IgD-negative memory B cell (primary cell): ENCODE measurements at regions not wholly inside any gene's neighbourhood (a gene's known extent, or its start where the extent isn't known, plus 50 kb on each side); places are given as distances from the start of the nearest gene placed in this dataset.
A peak's percentile ranks its signal among the peaks of the same experiment; 100 is the strongest.
"Not testable (repeated sequence)": the region's sequence is repeated elsewhere in the genome, so short reads cannot be mapped to it uniquely, and the experiment has no call there.

Experiments
- H3K27ac Mint-ChIP-seq, 3 donors: one replicate each; pipeline ENCODE4 v1.8.0; 2020 to 2022; ENCODE audit warnings: mild to moderate bottlenecking in 3 of 3, mixed read lengths in 3 of 3, moderate library complexity in 1 of 3
- H3K27me3 Mint-ChIP-seq: one replicate; pipeline ENCODE4 v1.8.0; 2021; ENCODE audit warnings: mixed read lengths
- H3K36me3 Mint-ChIP-seq: one replicate; pipeline ENCODE4 v1.8.0; 2020; ENCODE audit warnings: mild to moderate bottlenecking, mixed read lengths
- H3K4me1 Mint-ChIP-seq, 3 donors: one replicate each; pipeline ENCODE4 v1.8.0; 2020 to 2022; ENCODE audit warnings: mixed read lengths in 3 of 3, mild to moderate bottlenecking in 1 of 3
- H3K4me3 Mint-ChIP-seq, 4 donors: one replicate each; pipeline ENCODE4 v1.8.0; 2020 to 2022; ENCODE audit warnings: mild to moderate bottlenecking in 4 of 4, mixed read lengths in 4 of 4, moderate library complexity in 3 of 4
- H3K9me3 Mint-ChIP-seq, 3 donors: one replicate each; pipeline ENCODE4 v1.8.0; 2020 to 2021; ENCODE audit warnings: mixed read lengths in 3 of 3, mild to moderate bottlenecking in 1 of 3

- H3K4me3 Mint-ChIP-seq: no peak overlapping the region
- H3K36me3 Mint-ChIP-seq: no peaks in the 10 kb centered on the region
- peaks cover 0 to 3% (median 0%) of the 10 kb centered on the region in 3 donors for H3K4me1 Mint-ChIP-seq
- peaks cover 3 to 7% (median 5%) of the 10 kb centered on the region in 3 donors for H3K9me3 Mint-ChIP-seq
- no peaks in the 10 kb centered on the region for H3K27me3 Mint-ChIP-seq
- no peak overlapping the region for H3K27ac Mint-ChIP-seq
Measured at GRCh38 chr3:55161231-55161630, 233.4 kb upstream of the LRTM1 start.

GRCh38 chr3:55160241-55160983, 232.6 kb upstream of the LRTM1 start:
- Mint-ChIP-seq H3K27ac (no peak overlapping the region), H3K27me3 (no peaks in the 10 kb centered on the region), H3K9me3 (peaks cover 3 to 7% (median 6%) of the 10 kb centered on the region in 3 donors), H3K36me3 (no peaks in the 10 kb centered on the region), H3K4me1 (peaks cover 0 to 3% (median 0%) of the 10 kb centered on the region in 3 donors), H3K4me3 (no peak overlapping the region)

- H3K27me3 Mint-ChIP-seq: no peaks in the 10 kb centered on the region
- H3K27ac Mint-ChIP-seq: no peak overlapping the region
- H3K9me3 Mint-ChIP-seq: peaks cover 3 to 7% (median 6%) of the 10 kb centered on the region in 3 donors
- peaks cover 0 to 3% (median 0%) of the 10 kb centered on the region in 3 donors for H3K4me1 Mint-ChIP-seq
- no peak overlapping the region for H3K4me3 Mint-ChIP-seq
- no peaks in the 10 kb centered on the region for H3K36me3 Mint-ChIP-seq
Measured at GRCh38 chr3:55159711-55160110, 231.9 kb upstream of the LRTM1 start.

GRCh38 chr3:55159016-55159415, 231.2 kb upstream of the LRTM1 start:
- no peak overlapping the region for H3K4me3 Mint-ChIP-seq

GRCh38 chr3:55158345-55158744, 230.5 kb upstream of the LRTM1 start:
- H3K9me3 Mint-ChIP-seq: peaks cover 3 to 7% (median 6%) of the 10 kb centered on the region in 3 donors
- H3K4me1 Mint-ChIP-seq: peaks cover 0 to 3% (median 0%) of the 10 kb centered on the region in 3 donors
- no peak overlapping the region for H3K4me3 Mint-ChIP-seq
- H3K36me3 Mint-ChIP-seq: no peaks in the 10 kb centered on the region
- H3K27me3 Mint-ChIP-seq: no peaks in the 10 kb centered on the region
- H3K27ac Mint-ChIP-seq: no peak overlapping the region

More at GRCh38 chr3:55159016-55159415, 231.2 kb upstream of the LRTM1 start:
- Mint-ChIP-seq H3K36me3 (no peaks in the 10 kb centered on the region), H3K4me1 (peaks cover 0 to 3% (median 0%) of the 10 kb centered on the region in 3 donors), H3K27me3 (no peaks in the 10 kb centered on the region), H3K9me3 (peaks cover 3 to 7% (median 6%) of the 10 kb centered on the region in 3 donors), H3K27ac (no peak overlapping the region)

- H3K27ac Mint-ChIP-seq: no peak overlapping the region
- no peaks in the 10 kb centered on the region for H3K36me3 Mint-ChIP-seq
- peaks cover 1 to 5% (median 4%) of the 10 kb centered on the region in 3 donors for H3K9me3 Mint-ChIP-seq
- no peaks in the 10 kb centered on the region for H3K27me3 Mint-ChIP-seq
- H3K4me3 Mint-ChIP-seq: no peak overlapping the region
- peaks cover 0 to 3% (median 0%) of the 10 kb centered on the region in 3 donors for H3K4me1 Mint-ChIP-seq
Measured at GRCh38 chr3:55157731-55158130, 229.9 kb upstream of the LRTM1 start.

- no peak overlapping the region for H3K4me3 Mint-ChIP-seq
- no peaks in the 10 kb centered on the region for H3K36me3 Mint-ChIP-seq
Measured at GRCh38 chr3:55156851-55157650, 229.2 kb upstream of the LRTM1 start.

GRCh38 chr3:55147856-55148720, 220.2 kb upstream of the LRTM1 start:
- Mint-ChIP-seq H3K27me3 (no peaks in the 10 kb centered on the region), H3K4me3 (no peak overlapping the region), H3K27ac (no peak overlapping the region), H3K4me1 (peaks cover 0 to 1% (median 0%) of the 10 kb centered on the region in 3 donors), H3K9me3 (peaks cover 0 to 11% (median 6%) of the 10 kb centered on the region in 3 donors), H3K36me3 (no peaks in the 10 kb centered on the region)

More at GRCh38 chr3:55156851-55157650, 229.2 kb upstream of the LRTM1 start:
- Mint-ChIP-seq H3K27ac (no peak overlapping the region), H3K9me3 (peaks cover 1 to 5% (median 4%) of the 10 kb centered on the region in 3 donors), H3K27me3 (no peaks in the 10 kb centered on the region), H3K4me1 (peaks cover 0 to 3% (median 0%) of the 10 kb centered on the region in 3 donors)

GRCh38 chr3:55147406-55147805, 219.5 kb upstream of the LRTM1 start:
- H3K27me3 Mint-ChIP-seq: no peaks in the 10 kb centered on the region
- no peak overlapping the region for H3K4me3 Mint-ChIP-seq
- H3K27ac Mint-ChIP-seq: no peak overlapping the region
- H3K4me1 Mint-ChIP-seq: peaks cover 0 to 1% (median 0%) of the 10 kb centered on the region in 3 donors
- H3K9me3 Mint-ChIP-seq: peaks cover 0 to 12% (median 6%) of the 10 kb centered on the region in 3 donors
- no peaks in the 10 kb centered on the region for H3K36me3 Mint-ChIP-seq

GRCh38 chr3:55146216-55146615, 218.4 kb upstream of the LRTM1 start:
- Mint-ChIP-seq H3K9me3 (peaks cover 0 to 12% (median 6%) of the 10 kb centered on the region in 3 donors), H3K27ac (no peak overlapping the region), H3K4me3 (no peak overlapping the region), H3K27me3 (no peaks in the 10 kb centered on the region), H3K4me1 (peaks cover 0 to 1% (median 0%) of the 10 kb centered on the region in 3 donors), H3K36me3 (no peaks in the 10 kb centered on the region)

- H3K4me1 Mint-ChIP-seq: peaks cover 0 to 1% (median 0%) of the 10 kb centered on the region in 3 donors
Measured at GRCh38 chr3:55144015-55144673, 216.3 kb upstream of the LRTM1 start.

GRCh38 chr3:55143336-55143735, 215.5 kb upstream of the LRTM1 start:
- Mint-ChIP-seq H3K4me1 (no peaks in the 10 kb centered on the region), H3K36me3 (no peaks in the 10 kb centered on the region)

More at GRCh38 chr3:55144015-55144673, 216.3 kb upstream of the LRTM1 start:
- Mint-ChIP-seq H3K4me3 (no peak overlapping the region), H3K36me3 (no peaks in the 10 kb centered on the region), H3K27me3 (no peaks in the 10 kb centered on the region), H3K9me3 (peaks cover 0 to 12% (median 6%) of the 10 kb centered on the region in 3 donors), H3K27ac (peak overlapping the region in 1 of 3 donors; percentile 0)

GRCh38 chr3:55136291-55136690, 208.4 kb upstream of the LRTM1 start:
- not testable (repeated sequence) for H3K36me3 Mint-ChIP-seq, H3K9me3 Mint-ChIP-seq

More at GRCh38 chr3:55143336-55143735, 215.5 kb upstream of the LRTM1 start:
- Mint-ChIP-seq H3K27ac (no peak overlapping the region), H3K9me3 (peaks cover 0 to 12% (median 4%) of the 10 kb centered on the region in 3 donors), H3K27me3 (no peaks in the 10 kb centered on the region), H3K4me3 (no peak overlapping the region)

GRCh38 chr3:55128225-55128823, 200.5 kb upstream of the LRTM1 start:
- Mint-ChIP-seq H3K9me3 (peaks cover 0 to 2% (median 2%) of the 10 kb centered on the region in 3 donors), H3K4me1 (no peaks in the 10 kb centered on the region), H3K4me3 (no peak overlapping the region), H3K27ac (no peak overlapping the region), H3K36me3 (no peaks in the 10 kb centered on the region), H3K27me3 (peaks cover 3% of the 10 kb centered on the region)

More at GRCh38 chr3:55136291-55136690, 208.4 kb upstream of the LRTM1 start:
- H3K27ac Mint-ChIP-seq, H3K27me3 Mint-ChIP-seq, H3K4me3 Mint-ChIP-seq, H3K4me1 Mint-ChIP-seq: not testable (repeated sequence)
